SK-MEL-5 (cell line): ENCODE measurements at regions not wholly inside any gene's neighbourhood (a gene's known extent, or its start where the extent isn't known, plus 50 kb on each side); places are given as distances from the start of the nearest gene placed in this dataset.

ENCODE experiments used
- DNase-seq: peaks from one replicate; pipeline ENCODE4 v3.0.0-alpha.2; 2016; ENCODE audit warnings: low read depth, low spot score
- in situ Hi-C: cut with HindIII; loops from 2 replicates; pipeline ENCODE4 v1.10.0; 2016; ENCODE audit warnings: low sequenced_read_pairs, high pct_unique_total_duplicates, low pct_unique_long_range_greater_than_20kb

- in situ Hi-C loops, result no loop called here
- no peak for DNase-seq
These were observed 193.5 kb upstream of the PITX2 start for GRCh38 chr4:110816367-110816766.

DNA sequence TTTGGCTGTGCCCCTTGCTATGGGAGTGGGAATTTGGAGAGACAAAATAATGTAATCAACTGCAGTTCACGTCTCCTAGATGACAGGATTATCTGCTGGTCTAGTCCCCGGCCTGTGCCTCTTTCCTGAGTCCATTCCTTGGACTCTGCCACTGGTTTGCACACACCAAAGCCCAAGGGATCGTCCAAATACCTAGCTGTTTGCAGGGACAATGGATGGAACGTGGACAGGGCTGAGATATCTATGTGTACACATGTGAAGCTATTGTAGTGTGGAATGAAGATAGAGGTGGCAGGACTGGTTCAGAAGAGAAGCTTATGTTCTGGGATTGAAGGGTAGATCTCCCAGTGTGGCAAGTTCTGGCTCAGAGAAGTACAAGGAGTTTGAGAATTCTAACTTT lies 198.3 kb upstream of the PITX2 start:
- in situ Hi-C loops, result no loop called here
- no peak for DNase-seq

DNA sequence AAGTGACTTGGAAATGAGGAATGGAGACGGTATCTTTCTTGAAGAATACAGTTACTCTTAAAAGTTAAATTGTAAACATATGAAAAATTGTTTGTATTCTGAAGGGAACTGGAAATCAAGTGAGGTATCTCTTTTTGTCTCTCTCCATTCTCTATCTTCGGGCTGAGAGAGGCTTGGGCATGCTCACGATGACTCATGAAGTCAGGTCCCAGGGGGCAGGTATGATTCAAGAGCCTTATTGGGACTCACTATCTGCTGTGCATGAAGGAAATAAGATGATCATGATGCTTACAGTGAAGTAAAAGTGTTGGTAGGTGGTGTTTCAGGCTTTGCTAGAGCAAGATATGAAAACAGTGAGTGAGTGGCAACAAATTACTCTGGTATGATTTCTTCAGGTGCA lies 200.4 kb upstream of the PITX2 start:
- no peak for DNase-seq
- in situ Hi-C loops, result no loop called here

DNA sequence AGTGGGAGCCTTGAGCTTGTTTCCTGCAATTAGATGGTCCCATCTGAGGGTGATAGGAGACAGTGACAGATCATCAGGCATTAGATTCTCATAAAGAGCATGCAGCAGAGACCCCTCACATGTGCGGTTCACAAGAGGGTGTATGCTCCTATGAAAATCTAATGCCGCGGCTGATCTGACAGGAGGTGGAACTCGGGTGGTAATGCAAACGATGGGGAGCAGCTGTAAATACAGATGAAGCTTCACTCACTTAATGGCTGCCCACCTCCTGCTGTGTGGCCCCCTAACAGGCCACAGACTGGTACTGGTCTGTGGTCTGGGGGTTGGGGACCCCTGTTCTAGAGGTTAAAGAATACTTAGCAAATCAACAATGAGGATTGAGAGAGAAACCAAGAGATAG lies 201.5 kb upstream of the PITX2 start:
- DNase-seq, result no peak
- in situ Hi-C loops, result no loop called here

- in situ Hi-C loops, result no loop called here
- DNase-seq, result no peak
These were observed 203.8 kb upstream of the PITX2 start for GRCh38 chr4:110826656-110827055.

DNA sequence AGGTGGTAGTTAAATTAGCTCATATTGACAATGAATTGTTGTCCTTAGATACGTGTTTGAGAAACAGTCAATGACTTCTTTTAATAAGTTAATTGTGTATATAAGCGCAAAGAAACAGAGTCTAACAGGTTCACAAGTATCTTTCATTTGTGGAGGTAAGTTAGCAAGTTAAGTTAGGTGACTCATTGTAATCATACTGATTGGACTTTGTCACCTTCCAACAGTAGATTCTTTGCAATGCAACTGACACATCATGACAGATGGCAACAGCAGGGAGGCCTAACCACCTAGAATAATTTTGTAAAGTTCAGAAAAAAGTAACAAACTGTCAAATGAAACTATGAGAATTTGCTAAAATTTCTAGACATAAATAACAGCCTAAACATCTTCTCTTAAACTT lies 207.6 kb upstream of the PITX2 start:
- in situ Hi-C loops, result no loop called here
- no peak for DNase-seq

DNA sequence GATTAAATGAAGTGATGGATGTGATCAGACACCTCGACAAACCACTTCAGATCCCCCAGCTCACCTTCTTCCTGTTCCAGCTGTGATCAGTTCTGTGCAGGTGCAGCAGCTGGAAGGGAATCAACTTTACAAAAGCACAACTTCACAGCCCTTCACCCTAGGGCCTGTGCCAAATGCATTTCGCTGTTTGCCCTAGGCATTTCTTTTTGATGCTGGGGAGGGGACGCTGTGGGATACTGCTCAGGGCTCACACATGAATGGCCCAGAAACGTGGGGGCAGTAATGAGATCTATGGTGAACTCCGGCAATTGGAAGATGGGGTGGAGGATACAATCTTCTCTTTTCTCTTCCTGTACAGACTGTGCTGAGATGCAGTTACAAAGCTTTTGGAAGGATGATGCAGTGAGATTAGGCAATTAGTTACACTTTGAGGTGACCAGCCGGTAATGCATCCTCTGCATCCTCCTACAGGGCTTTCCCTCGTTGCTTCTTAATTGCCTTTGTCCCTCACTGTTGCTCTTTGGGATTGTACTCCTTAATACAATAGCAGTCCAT lies 215.1 kb upstream of the PITX2 start:
- in situ Hi-C loops, result no loop called here
- DNase-seq, result no peak

DNA sequence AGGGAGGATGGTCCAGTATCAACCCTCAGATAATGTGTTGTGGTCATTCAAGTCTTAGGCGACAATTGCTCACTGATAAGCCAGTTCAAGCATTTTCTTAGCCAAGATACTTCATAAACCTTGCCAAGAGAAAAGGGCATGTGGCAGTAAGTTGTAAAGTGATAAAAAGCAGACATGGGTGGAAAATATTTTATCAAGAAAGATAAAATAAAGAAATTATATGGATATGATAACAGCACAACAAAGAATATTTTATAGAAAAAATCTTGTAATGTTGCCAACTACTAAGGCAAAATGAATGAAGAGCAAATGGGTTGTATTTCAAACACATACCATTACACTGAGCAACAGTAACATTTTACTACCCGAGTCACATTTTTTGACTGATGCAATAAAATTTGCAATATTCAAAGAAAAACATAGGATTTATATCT lies 217.4 kb upstream of the PITX2 start:
- DNase-seq, result no peak
- in situ Hi-C loops, result no loop called here

DNA sequence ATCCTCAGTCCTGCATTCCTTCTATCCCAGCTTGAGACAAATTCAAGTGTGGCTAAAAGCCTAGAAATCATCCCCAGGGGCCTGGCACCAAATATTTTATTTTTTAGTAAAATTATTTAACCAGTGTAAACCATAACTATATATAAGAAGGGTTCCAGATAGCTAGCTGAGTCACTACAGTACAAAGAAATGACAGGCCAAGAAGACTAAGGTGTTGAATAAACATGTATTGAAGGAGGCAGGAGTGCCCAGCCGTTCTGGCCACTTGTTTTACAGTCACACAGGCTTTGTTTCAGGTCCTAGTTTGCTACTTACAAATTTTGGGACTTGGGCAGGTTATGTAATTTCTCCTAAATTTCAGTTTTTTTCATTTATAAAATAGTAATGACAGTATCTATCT lies 225.9 kb upstream of the PITX2 start:
- in situ Hi-C loops, result no loop called here
- no peak for DNase-seq

- no peak for DNase-seq
These were observed 226.6 kb upstream of the PITX2 start for GRCh38 chr4:110849461-110849860.

DNA sequence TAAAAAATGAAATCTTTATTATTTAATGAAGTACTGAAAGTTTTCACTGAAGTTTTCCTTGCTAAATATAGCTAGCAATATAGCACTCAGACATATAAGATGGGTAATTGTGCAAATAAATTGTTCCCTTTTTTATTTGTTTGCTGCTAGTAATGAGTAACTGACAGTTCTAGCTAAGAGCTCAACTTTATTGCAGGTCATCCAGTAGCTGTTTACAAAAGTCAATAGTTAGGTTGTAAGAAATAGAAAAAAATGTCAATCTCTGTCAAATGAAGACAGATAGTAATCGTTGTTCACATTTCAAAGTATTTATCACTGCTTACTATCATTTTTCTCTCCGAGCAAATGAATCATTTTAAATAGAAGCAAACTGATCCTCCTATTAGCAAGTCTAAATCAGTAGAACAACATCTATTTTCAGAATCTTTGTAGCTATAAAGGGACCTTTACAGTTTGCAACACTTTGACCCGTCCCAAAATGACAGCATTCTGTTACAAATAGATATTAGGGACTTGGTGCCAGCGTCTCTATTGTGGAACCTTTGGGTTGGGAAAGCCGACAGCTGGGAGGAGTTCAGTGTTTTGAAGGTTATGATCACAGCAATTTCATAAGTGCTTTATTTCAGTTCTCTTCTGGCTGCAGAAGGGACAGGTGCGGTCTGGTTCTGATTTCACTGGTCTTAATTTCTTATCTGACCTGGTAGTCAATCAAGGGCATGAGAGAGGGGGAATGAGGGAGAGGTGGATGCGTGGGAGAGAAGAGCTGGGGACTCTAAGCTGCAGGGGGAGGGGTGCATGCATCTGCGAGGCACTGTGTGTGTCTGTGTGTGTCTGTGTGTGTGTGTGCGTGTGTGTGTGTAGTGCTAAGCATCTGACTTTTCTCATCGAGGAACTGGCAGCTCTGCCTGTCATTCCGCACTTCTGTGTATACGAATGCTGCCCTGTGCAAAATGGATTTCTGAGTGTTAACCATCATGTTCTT lies 227.9 kb upstream of the PITX2 start:
- in situ Hi-C loops, result no loop called here
- DNase-seq, result no peak

More at GRCh38 chr4:110849461-110849860, 226.6 kb upstream of the PITX2 start:
- in situ Hi-C loops, result no loop called here

GRCh38 chr4:110851989-110852388 lies 229.1 kb upstream of the PITX2 start:
- no peak for DNase-seq
- in situ Hi-C loops, result no loop called here

DNA sequence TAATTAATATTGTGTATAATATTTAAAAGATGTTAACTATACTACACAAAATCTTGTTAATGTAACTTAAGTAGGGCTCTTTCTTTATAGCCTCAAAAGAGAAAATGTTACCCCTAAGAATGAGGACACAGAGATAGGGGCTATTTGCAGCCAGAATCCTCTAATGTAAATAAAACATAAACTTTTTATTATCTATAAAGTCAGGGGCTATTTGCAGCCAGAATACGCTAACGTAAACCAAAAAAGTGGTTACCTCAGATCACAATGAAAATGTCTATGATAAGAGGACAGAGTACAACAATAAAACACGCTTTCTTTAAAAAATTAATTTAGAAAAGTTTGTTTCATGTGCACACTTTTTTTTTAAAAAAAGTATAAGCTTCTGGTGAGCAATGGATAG lies 229.9 kb upstream of the PITX2 start:
- no peak for DNase-seq
- in situ Hi-C loops, result no loop called here

GRCh38 chr4:110853242-110853641 lies 230.4 kb upstream of the PITX2 start:
- in situ Hi-C loops, result no loop called here

GRCh38 chr4:110854021-110854678 lies 231.3 kb upstream of the PITX2 start:
- DNase-seq, result no peak
- in situ Hi-C loops, result no loop called here

More at GRCh38 chr4:110853242-110853641, 230.4 kb upstream of the PITX2 start:
- DNase-seq, result no peak

- in situ Hi-C loops, result no loop called here
- no peak for DNase-seq
These were observed 237.2 kb upstream of the PITX2 start for GRCh38 chr4:110860125-110860524.

DNA sequence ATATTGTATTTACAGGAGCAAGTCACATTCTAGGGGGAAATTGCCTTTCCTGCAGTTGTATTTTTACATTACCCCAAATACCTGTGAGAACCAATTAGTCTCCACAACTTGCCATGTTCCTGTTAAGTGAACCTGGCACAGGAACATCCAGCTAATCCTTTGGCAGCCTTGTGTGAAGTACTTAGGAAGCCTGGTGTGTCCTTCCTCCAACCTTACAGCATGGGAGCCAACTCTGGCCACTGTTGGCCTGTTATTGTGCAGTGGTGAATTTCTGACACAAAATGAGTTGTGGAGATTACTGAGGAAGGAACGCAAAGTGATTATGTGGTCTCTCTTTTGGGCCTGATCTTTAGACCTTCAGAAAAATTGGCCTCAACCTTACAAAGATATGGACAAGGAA lies 238.0 kb upstream of the PITX2 start:
- DNase-seq, result no peak
- in situ Hi-C loops, result no loop called here

- in situ Hi-C loops, result no loop called here
- no peak for DNase-seq
These were observed 242.9 kb upstream of the PITX2 start for GRCh38 chr4:110865611-110866259.
